ENCODE measurements at regions not wholly inside any gene's neighbourhood (a gene's known extent, or its start where the extent isn't known, plus 50 kb on each side); places are given as distances from the start of the nearest gene placed in this dataset.
"Not testable (repeated sequence)": the region's sequence is repeated elsewhere in the genome, so short reads cannot be mapped to it uniquely, and the experiment has no call there.

- H3K27ac ChIP-seq; DNase-seq (ENCODE audit: low spot score); H3K4me3 ChIP-seq: not testable (repeated sequence)
Observed at GRCh38 chr9:39744898-39745297, 389.4 kb downstream of the SPATA31A1 start.

DNA sequence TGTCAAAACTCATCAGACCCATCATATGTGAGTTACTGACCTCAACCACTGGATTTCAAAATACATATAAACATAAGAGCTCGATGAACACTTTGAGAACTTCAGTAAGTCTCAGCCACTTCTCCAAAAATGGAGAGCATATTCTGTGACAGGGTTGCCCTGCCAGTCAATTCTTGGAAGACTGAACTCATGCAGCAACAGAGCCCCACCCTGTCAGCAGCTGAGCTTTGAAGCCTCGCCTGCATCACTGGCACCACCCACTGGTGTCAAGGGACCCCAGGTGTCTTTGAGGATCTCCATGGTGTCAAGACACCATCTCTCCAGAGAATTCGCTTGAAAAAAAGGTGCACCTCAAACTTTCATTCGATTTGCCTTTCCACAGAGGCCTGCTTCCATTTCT is 420.1 kb downstream of the SPATA31A1 start:
- H3K27ac ChIP-seq; DNase-seq (ENCODE audit: low spot score); H3K4me3 ChIP-seq: not testable (repeated sequence)

DNA sequence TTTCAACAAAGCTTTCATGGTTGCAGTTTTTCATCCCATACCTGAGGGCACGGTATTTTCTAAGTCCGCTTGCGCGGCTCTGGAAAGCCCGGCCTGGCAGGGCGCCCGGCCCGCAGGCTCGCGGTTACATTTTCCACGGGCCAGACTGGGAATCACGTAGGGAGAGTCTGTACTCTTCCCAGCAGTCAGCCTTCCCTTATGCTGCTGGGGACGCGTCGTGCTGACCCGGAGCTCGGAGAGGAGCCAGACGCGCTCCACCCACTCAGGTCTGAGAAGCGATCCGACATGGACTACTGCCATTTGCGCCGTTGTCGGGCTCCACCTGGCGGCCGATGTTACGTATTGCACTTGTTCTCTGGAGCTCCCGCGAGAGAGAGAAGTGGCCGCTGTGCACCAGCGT is 435.9 kb downstream of the SPATA31A1 start:
- peak overlapping the region; percentile 63 for H3K4me3 ChIP-seq

GRCh38 chr9:39797935-39798334 is 442.5 kb downstream of the SPATA31A1 start:
- not testable (repeated sequence) for H3K4me3 ChIP-seq; DNase-seq (ENCODE audit: low spot score); H3K27ac ChIP-seq

More for the DNA sequence above, 435.9 kb downstream of the SPATA31A1 start:
- not testable (repeated sequence) for DNase-seq (ENCODE audit: low spot score)
- H3K27ac ChIP-seq: peak overlapping the region in 1 of 2 donors; percentile 20

GRCh38 chr9:39799252-39799651 is 443.8 kb downstream of the SPATA31A1 start:
- DNase-seq (ENCODE audit: low spot score): peak; percentile 26
- H3K4me3 ChIP-seq, H3K27ac ChIP-seq: not testable (repeated sequence)

DNA sequence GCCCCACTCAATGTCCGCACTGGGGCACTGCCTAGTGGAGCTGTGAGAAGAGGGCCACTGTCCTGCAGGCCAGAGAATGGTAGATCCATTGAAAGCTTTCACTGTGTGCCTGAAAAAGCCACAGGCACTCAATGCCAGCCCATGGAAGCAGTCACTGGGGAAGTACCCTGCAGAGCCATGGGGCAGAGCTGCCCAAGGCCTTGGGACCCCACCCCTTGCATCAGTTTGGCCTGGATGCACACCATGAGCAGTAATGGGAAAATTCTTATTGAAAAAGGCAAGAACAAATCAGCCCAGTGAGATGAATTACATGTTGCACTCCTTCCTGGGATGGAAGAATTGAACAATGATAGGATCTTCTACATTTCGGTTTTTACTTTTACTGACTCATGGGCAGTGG is 447.1 kb downstream of the SPATA31A1 start:
- H3K4me3 ChIP-seq; DNase-seq (ENCODE audit: low spot score); H3K27ac ChIP-seq: not testable (repeated sequence)

DNA sequence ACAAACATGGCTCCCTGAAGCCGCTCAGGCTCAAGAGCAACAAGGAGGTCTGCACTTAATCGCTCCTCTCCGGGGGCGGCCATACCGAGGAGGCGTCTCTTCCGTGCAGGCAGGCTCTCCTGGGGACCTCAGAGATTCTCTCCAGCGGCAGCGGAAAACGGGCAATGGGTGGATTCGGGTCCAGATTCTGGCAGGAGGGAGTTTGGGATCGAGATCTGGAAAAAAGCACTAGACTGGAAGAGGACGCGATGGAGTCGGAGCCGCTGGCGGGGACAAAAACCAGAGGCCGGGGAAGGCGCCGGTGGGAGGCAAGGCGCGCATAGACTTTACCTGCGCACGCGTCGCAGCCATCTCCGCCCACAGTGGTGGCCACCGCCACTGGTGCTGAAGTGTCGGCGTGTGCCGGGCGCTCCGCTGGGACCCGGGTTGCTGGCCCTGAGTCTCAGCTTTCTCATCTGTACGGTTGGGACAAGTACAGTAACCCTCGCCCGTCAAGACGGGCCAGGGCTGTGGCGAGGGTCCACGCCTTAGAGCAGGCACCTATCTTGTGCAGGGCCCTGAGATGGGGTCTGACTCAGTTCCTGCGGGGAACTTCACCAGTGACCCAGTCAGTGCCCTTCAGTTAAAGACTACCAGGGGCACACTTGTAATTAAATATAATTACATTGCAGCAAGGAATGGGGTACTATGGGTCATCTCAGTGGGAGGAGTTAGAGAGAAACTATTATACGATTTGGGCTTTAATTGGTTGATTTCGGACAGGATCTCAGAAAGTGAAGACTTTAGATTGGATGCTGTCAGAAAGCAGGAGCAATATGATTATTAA is 454.1 kb downstream of the SPATA31A1 start:
- DNase-seq (ENCODE audit: low spot score): peak; percentile 76
- H3K27ac ChIP-seq: peak overlapping the region; percentile 37 to 91
- peak overlapping the region; percentile 73 for H3K4me3 ChIP-seq

DNA sequence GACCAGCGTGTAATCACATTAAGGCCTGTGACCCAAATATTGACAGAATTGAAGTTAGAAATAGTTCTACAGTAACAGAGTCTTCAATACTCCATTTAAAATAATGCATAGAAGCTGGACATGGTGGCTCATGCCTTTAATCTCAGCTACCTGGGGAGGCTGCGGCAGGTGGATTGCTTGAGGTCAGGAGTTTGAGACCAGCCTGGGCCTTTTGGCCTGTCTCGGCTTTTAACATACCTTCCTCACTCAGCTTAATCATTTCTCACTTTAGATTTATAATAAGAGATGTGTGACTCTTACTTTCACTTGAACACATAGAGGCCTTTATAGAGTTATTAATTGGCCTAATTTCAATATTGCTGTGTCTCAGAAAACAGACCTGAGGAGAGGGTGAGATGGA is 454.9 kb downstream of the SPATA31A1 start:
- not testable (repeated sequence) for H3K27ac ChIP-seq; DNase-seq (ENCODE audit: low spot score); H3K4me3 ChIP-seq

DNA sequence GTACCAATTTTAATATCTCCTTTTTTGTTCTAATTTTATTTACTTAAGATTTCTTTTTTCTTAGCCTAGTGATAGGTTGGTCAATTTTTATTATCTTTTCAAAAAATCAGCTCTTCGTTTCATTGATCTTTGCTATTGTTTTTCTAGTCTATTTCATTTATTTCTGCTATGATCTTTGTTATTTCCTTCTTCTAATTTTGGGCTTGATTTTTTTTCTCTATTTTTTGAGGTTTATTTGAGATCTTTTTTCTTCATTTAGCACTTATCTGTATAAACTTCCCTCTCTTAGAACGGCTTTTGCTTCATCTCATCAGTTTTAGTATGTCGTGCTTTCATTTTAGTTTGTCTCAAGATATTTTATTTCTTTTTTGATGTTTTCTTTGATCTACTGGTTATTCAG is 456.1 kb downstream of the SPATA31A1 start:
- not testable (repeated sequence) for H3K4me3 ChIP-seq; H3K27ac ChIP-seq; DNase-seq (ENCODE audit: low spot score)

- H3K4me3 ChIP-seq; H3K27ac ChIP-seq; DNase-seq (ENCODE audit: low spot score): not testable (repeated sequence)
Observed at GRCh38 chr9:39828457-39828856, 473.0 kb downstream of the SPATA31A1 start.

Measured in coronary artery (tissue), 2 donors.